Kidney epithelial cell (primary cell): ENCODE measurements at regions not wholly inside any gene's neighbourhood (a gene's known extent, or its start where the extent isn't known, plus 50 kb on each side); places are given as distances from the start of the nearest gene placed in this dataset.
"Not testable (repeated sequence)": the region's sequence is repeated elsewhere in the genome, so short reads cannot be mapped to it uniquely, and the experiment has no call there.

Experiments
- DNase-seq: peaks from one replicate; pipeline ENCODE4 v3.0.0-alpha.2; 2010; ENCODE audit warnings: low read depth
- H3K27me3 ChIP-seq: 2 replicates; pipeline ENCODE4 v1.6.0; 2011; ENCODE audit warnings: low read length; ENCODE audit not compliant: control insufficient read depth, insufficient read depth
- H3K36me3 ChIP-seq: 2 replicates; pipeline ENCODE4 v1.5.1; 2011; ENCODE audit warnings: low read length; ENCODE audit not compliant: control insufficient read depth, insufficient read depth
- H3K4me3 ChIP-seq: 2 replicates; pipeline ENCODE4 v1.5.1; 2011; ENCODE audit warnings: low read depth, mild to moderate bottlenecking, control low read depth, low read length
- CTCF ChIP-seq: IDR thresholded peaks from 2 replicates; pipeline ENCODE4 v1.5.1; 2011; ENCODE audit warnings: mild to moderate bottlenecking, moderate library complexity, low read length, control low read depth, inconsistent platforms; ENCODE audit not compliant: insufficient read depth, poor library complexity, severe bottlenecking

GRCh38 chr16:70014915-70015314, 63.8 kb downstream of the CLEC18A start:
- not testable (repeated sequence) for DNase-seq, H3K36me3 ChIP-seq, H3K27me3 ChIP-seq, H3K4me3 ChIP-seq

GRCh38 chr16:70016751-70017150, 65.6 kb downstream of the CLEC18A start:
- not testable (repeated sequence) for DNase-seq, H3K36me3 ChIP-seq, H3K4me3 ChIP-seq, H3K27me3 ChIP-seq

GRCh38 chr16:70018254-70018653, 67.1 kb downstream of the CLEC18A start:
- H3K27me3 ChIP-seq = no peaks in the 10 kb centered on the region
- TF ChIP-seq CTCF = peak; percentile 17
- no peak for DNase-seq
- H3K4me3 ChIP-seq = no peak overlapping the region
- H3K36me3 ChIP-seq = no peaks in the 10 kb centered on the region

- not testable (repeated sequence) for DNase-seq, H3K4me3 ChIP-seq, H3K27me3 ChIP-seq, H3K36me3 ChIP-seq
These were observed 72.1 kb downstream of the CLEC18A start for GRCh38 chr16:70023207-70023606.

GRCh38 chr16:70023956-70024355, 72.8 kb downstream of the CLEC18A start:
- H3K27me3 ChIP-seq, DNase-seq, H3K36me3 ChIP-seq, H3K4me3 ChIP-seq: not testable (repeated sequence)

- not testable (repeated sequence) for H3K27me3 ChIP-seq, DNase-seq, H3K4me3 ChIP-seq, H3K36me3 ChIP-seq
These were observed 75.2 kb downstream of the CLEC18A start for GRCh38 chr16:70026165-70026854.

- DNase-seq, H3K4me3 ChIP-seq, H3K27me3 ChIP-seq, H3K36me3 ChIP-seq: not testable (repeated sequence)
These were observed 81.2 kb upstream of the PDPR start for GRCh38 chr16:70032906-70033305.

- not testable (repeated sequence) for H3K36me3 ChIP-seq, DNase-seq, H3K4me3 ChIP-seq, H3K27me3 ChIP-seq
These were observed 76.2 kb upstream of the PDPR start for GRCh38 chr16:70037913-70038312.

GRCh38 chr16:70040554-70040953, 73.6 kb upstream of the PDPR start:
- not testable (repeated sequence) for H3K36me3 ChIP-seq, DNase-seq, H3K4me3 ChIP-seq, H3K27me3 ChIP-seq

GRCh38 chr16:70043538-70044067, 70.5 kb upstream of the PDPR start:
- not testable (repeated sequence) for H3K27me3 ChIP-seq, DNase-seq, H3K4me3 ChIP-seq, H3K36me3 ChIP-seq

- DNase-seq = not testable (repeated sequence)
These were observed 67.6 kb upstream of the PDPR start for GRCh38 chr16:70046560-70046959.

GRCh38 chr16:70048083-70048482, 66.0 kb upstream of the PDPR start:
- DNase-seq, H3K4me3 ChIP-seq, H3K27me3 ChIP-seq, H3K36me3 ChIP-seq: not testable (repeated sequence)

More at GRCh38 chr16:70046560-70046959, 67.6 kb upstream of the PDPR start:
- H3K4me3 ChIP-seq, H3K27me3 ChIP-seq, H3K36me3 ChIP-seq: not testable (repeated sequence)

GRCh38 chr16:70058056-70058455, 56.1 kb upstream of the PDPR start:
- not testable (repeated sequence) for H3K27me3 ChIP-seq, DNase-seq, H3K36me3 ChIP-seq, H3K4me3 ChIP-seq

- H3K36me3 ChIP-seq, H3K4me3 ChIP-seq, DNase-seq, H3K27me3 ChIP-seq: not testable (repeated sequence)
These were observed 54.7 kb upstream of the PDPR start for GRCh38 chr16:70059429-70059828.
